HUES64 (cell line): ENCODE measurements at regions not wholly inside any gene's neighbourhood (a gene's known extent, or its start where the extent isn't known, plus 50 kb on each side); places are given as distances from the start of the nearest gene placed in this dataset.

Experiments
- H3K27ac ChIP-seq: 2 replicates; pipeline ENCODE4 v1.7.0; 2013; ENCODE audit warnings: low read depth, low read length, inconsistent platforms
- H3K27me3 ChIP-seq: 2 replicates; pipeline ENCODE4 v1.6.1; 2013; ENCODE audit warnings: mild to moderate bottlenecking, low read length; ENCODE audit not compliant: insufficient read depth
- H3K36me3 ChIP-seq: 2 replicates; pipeline ENCODE4 v1.6.1; 2013; ENCODE audit warnings: mild to moderate bottlenecking, low read length; ENCODE audit not compliant: insufficient read depth
- H3K4me1 ChIP-seq: 2 replicates; pipeline ENCODE4 v1.6.1; 2013; ENCODE audit warnings: mild to moderate bottlenecking, low read length, moderate library complexity; ENCODE audit not compliant: insufficient read depth
- H3K4me3 ChIP-seq: 2 replicates; pipeline ENCODE4 v1.5.1; 2013; ENCODE audit warnings: mild to moderate bottlenecking, low read length, moderate library complexity
- H3K9ac ChIP-seq: 2 replicates; pipeline ENCODE4 v1.6.1; 2013; ENCODE audit warnings: mild to moderate bottlenecking, low read depth, low read length
- H3K9me3 ChIP-seq: 2 replicates; pipeline ENCODE4 v1.6.1; 2013; ENCODE audit warnings: low read depth, low read length; ENCODE audit not compliant: insufficient read depth
- WGBS: fragments of 150-250, 120-280 bp; methylation state at CpG from one replicate; pipeline ENCODE4 v1.1.7; 2013; ENCODE audit warnings: missing lambda C conversion rate; 5-methylcytosine and 5-hydroxymethylcytosine counted together

DNA sequence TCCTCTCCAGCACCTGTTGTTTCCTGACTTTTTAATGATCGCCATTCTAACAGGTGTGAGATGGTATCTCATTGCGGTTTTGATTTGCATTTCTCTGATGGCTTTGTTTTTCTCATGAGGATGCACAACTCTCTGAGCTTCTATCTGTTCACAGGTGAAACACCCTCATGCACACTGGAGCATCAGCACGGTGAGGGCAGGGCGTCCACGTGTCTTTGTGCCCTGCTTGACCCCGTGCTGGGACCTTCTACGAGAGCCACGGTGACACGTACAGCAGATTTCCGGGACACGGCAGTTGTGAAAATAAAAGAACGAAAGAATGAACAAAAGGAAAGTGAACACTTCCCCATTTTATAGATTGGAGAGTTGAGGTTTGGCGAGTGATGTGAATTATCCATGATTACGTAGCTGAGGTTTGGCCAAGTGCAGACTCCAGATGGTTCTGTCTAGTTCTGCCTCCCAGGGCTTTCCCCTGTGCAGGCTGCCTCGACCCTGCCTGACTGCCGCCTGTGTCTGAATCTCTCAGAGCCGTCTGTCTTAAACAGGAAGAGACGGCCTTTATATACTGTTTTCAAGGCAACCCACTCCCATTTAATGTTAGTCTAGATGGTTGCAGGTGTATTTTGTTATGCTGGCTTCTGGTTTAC, 67.8 kb upstream of the SORBS2 start:
- H3K36me3 ChIP-seq = no peaks in the 10 kb centered on the region
- no peak overlapping the region for H3K4me3 ChIP-seq
- H3K27ac ChIP-seq = no peak overlapping the region
- peaks cover 6% of the 10 kb centered on the region; the same call in 1 of the 2 replicates for H3K9me3 ChIP-seq
- no peak overlapping the region for H3K9ac ChIP-seq
- no peaks in the 10 kb centered on the region for H3K27me3 ChIP-seq
- no peaks in the 10 kb centered on the region for H3K4me1 ChIP-seq
- 93% methylated on average over 18 of the region's 18 CpGs for WGBS

DNA sequence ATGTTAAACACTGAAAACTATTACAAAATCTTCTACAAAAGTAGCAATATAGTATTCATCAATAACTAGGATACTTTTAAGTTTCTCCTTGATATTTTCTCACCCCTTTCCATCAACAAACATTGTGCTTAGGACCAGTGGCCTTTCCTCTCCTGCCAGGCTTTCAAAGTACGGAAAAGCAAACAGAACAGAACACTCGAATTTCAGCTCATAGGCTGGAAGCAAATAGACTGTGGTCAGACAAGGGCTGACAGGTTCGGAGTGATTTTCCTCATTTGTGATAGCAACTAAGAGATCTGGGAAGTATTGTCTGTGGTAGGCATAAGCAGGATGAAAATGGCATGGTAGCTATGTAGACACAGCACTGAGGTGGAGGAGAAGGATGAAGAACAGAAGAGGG, 68.6 kb upstream of the SORBS2 start:
- H3K9ac ChIP-seq = no peak overlapping the region
- H3K4me3 ChIP-seq = no peak overlapping the region
- H3K36me3 ChIP-seq = no peaks in the 10 kb centered on the region
- no peaks in the 10 kb centered on the region for H3K27me3 ChIP-seq
- H3K4me1 ChIP-seq = no peaks in the 10 kb centered on the region
- H3K27ac ChIP-seq = no peak overlapping the region
- H3K9me3 ChIP-seq = peaks cover 6% of the 10 kb centered on the region; the same call in 1 of the 2 replicates
- 81% methylated on average over 3 of the region's 3 CpGs for WGBS

DNA sequence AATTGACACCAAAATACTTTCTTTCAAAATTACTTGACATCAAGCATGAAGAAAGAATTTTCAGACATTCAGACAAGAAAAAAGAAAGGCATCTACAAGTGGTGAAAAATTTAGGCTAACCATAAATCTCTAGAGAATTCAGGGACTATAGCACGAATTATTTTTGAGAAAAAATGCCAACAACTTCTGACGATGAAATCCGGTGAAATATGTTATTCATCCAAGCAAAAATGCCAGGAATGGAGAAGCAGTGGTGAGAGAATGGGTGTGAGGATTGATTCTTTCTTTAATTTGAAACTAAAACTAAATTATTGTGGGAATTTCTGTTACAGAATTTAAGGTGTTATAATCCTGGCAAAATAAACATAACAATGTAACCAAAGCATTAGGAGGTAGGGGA, 69.4 kb upstream of the SORBS2 start:
- Histone ChIP-seq H3K9ac (no peak overlapping the region), H3K36me3 (no peaks in the 10 kb centered on the region), H3K9me3 (peaks cover 6% of the 10 kb centered on the region; the same call in 1 of the 2 replicates), H3K27me3 (no peaks in the 10 kb centered on the region), H3K27ac (no peak overlapping the region), H3K4me1 (no peaks in the 10 kb centered on the region), H3K4me3 (no peak overlapping the region)
- whole genome bisulfite sequencing = 98% methylated on average over 3 of the region's 3 CpGs

DNA sequence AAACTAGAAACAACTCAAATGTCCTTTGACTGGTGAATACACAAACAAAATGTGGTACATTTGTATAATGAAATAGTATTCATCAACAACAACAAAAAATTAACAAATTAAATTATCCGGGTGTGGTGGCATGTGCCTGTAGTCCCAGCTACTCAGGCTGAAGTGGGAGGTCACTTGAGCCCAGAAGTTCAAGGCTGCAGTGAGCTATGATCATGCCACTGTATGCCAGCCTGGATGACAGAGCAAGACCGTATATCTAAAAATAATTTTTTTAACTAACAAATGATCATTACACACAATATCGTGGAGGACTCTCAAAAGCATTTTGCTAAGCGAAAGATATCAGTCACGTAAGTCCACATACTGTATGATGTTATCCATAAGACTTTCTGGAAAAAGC, 71.6 kb upstream of the SORBS2 start:
- Histone ChIP-seq H3K27ac (no peak overlapping the region), H3K36me3 (no peaks in the 10 kb centered on the region), H3K4me1 (no peaks in the 10 kb centered on the region), H3K4me3 (no peak overlapping the region), H3K27me3 (no peaks in the 10 kb centered on the region), H3K9me3 (peaks cover 11% of the 10 kb centered on the region), H3K9ac (no peak overlapping the region)
- WGBS = 98% methylated on average over 5 of the region's 5 CpGs

DNA sequence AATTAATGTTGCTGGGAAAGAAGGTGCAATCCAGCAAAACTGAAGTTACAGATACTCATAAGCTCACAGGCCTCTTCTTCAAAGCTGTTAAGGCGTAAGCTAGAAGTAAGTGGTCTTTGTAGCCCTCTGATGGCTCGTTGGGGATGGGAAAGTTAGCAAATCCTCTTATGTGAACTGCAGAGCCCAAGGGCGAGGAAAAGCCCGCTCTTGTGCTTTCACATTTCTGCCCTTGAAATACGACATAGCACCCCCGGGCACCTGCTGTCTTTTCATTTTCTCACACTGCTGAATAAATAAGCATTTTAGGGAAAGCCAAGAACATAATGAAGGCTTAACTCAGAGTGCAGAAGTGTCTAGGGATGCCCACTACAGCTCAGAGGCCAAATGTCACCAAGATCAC, 73.1 kb upstream of the SORBS2 start:
- 79% methylated on average over 6 of the region's 6 CpGs for WGBS
- Histone ChIP-seq H3K36me3 (no peaks in the 10 kb centered on the region), H3K27ac (no peak overlapping the region), H3K9ac (no peak overlapping the region), H3K4me3 (no peak overlapping the region), H3K4me1 (no peaks in the 10 kb centered on the region), H3K27me3 (no peaks in the 10 kb centered on the region), H3K9me3 (peaks cover 13% of the 10 kb centered on the region)

DNA sequence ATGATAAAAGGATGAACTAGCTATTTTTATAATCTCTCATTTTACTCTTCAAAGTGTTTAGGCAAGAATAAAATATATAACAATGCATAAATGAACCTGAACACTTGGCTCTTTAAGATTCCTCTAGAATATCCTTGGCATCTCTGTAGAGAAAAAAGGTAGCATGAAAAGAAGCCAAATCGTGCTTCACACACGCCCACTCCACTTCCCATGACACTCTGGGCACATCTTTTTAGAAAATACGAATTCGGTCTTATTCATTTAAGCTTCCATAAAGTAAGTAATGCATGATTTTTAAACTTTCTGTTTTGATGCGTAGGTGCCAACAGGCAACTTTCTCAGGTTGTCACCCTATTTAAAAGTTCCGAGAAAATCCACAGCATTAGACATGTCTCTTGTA, 73.6 kb upstream of the SORBS2 start:
- 91% methylated on average over 6 of the region's 6 CpGs for WGBS
- Histone ChIP-seq H3K9me3 (peaks cover 13% of the 10 kb centered on the region), H3K27ac (no peak overlapping the region), H3K27me3 (no peaks in the 10 kb centered on the region), H3K9ac (no peak overlapping the region), H3K4me3 (no peak overlapping the region), H3K4me1 (no peaks in the 10 kb centered on the region), H3K36me3 (no peaks in the 10 kb centered on the region)

DNA sequence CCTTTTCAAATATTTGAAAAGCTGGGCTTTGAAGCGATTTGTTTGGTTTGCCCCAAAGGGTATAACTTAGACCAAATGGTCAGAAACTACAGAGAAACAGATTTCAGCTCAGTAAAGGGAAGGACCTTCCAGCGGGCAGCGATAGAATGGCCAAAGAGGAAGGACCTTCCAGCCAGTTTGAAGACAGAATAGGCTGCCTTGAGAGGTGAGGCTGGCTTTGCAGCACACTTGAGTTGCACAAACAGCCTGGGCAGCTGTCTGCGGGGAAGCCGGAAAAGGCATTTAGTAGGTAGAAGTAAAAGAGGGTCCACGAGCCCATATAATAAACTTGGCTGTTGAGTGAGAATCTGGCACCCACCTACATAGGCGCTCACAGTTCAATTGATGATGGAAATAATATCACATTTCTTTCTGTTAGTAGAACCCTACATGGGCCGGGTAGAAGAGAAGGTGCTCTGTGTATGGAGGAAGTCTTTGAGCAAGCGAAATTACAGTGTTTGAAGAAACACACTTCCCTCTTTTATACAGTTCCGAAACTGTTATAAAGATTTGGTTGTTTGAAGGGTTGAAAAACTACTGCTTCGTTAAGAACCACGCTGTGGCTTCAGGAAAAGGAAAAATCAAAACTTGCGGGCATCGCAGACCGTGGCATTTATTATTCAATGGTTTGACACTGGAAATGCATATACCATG, 75.0 kb upstream of the SORBS2 start:
- H3K9ac ChIP-seq = no peak overlapping the region
- H3K9me3 ChIP-seq = peaks cover 12% of the 10 kb centered on the region
- no peaks in the 10 kb centered on the region for H3K27me3 ChIP-seq
- H3K4me1 ChIP-seq = no peaks in the 10 kb centered on the region
- no peak overlapping the region for H3K4me3 ChIP-seq
- H3K27ac ChIP-seq = no peak overlapping the region
- WGBS = 86% methylated on average over 12 of the region's 15 CpGs
- no peaks in the 10 kb centered on the region for H3K36me3 ChIP-seq

DNA sequence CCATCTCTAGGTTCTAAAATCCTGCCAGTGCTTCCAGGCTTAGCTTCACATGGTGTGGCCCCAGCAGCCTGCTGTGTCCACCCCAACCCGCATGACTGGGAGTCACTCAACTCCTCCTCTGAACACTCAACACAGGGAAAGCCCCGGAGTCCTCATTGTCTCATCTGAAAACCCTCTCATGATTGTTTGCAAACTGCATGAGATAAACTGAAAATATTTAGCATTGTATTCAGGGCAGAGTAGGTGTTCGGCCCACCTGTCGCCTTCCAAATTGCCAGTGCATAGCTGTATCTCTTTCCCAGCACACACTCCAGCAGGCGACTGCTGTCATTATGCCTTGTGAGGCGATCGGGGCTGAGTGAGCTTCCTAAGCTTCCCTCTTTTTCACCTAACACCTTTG, 76.7 kb upstream of the SORBS2 start:
- Histone ChIP-seq H3K4me3 (no peak overlapping the region), H3K27ac (no peak overlapping the region), H3K36me3 (no peaks in the 10 kb centered on the region), H3K9ac (no peak overlapping the region), H3K9me3 (peaks cover 21% of the 10 kb centered on the region), H3K4me1 (no peaks in the 10 kb centered on the region), H3K27me3 (no peaks in the 10 kb centered on the region)
- 98% methylated on average over 7 of the region's 7 CpGs for WGBS

DNA sequence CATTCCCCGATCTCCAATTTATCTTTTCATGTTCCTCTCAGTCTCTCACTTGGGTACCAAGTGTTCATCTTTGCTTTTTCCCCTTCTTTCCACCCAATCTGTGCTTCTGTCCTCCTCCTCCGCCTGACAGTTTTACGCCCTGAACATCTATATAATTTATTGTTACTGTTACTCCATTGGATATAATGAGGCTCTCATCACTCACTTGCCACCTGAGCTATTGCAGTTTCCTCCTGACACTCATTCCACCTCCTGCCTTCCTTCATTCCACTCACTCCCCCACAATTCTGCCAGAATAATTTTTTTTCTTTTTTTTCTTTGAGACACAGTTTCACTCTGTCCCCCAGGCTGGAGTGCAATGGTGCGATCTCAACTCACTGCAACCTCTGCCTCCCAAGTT, 77.6 kb upstream of the SORBS2 start:
- H3K27ac ChIP-seq = no peak overlapping the region
- no peaks in the 10 kb centered on the region for H3K4me1 ChIP-seq
- no peaks in the 10 kb centered on the region for H3K27me3 ChIP-seq
- no peak overlapping the region for H3K9ac ChIP-seq
- WGBS = 98% methylated on average over 4 of the region's 4 CpGs
- H3K36me3 ChIP-seq = no peaks in the 10 kb centered on the region
- H3K4me3 ChIP-seq = no peak overlapping the region
- H3K9me3 ChIP-seq = peaks cover 22% of the 10 kb centered on the region

DNA sequence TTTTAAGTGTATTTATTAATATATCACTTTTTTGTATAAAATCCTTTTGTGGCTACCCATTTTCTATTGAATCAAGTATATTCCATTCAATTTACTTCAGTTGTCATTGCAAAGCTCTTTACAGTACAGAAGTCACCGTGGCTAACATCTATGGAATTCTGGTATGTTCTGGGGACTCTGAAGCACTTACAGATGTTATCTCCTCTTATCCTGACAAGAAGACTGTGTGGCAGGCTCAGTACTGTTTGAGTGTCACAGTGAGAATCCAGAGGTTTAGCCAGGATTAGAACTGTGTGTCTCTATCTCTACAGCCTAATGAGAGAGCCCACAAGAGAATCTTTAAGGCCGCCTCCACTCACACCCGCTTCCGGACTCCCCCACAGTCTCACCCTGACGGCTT, 78.2 kb upstream of the SORBS2 start:
- H3K9ac ChIP-seq = no peak overlapping the region
- H3K4me1 ChIP-seq = no peaks in the 10 kb centered on the region
- H3K27ac ChIP-seq = no peak overlapping the region
- WGBS = 93% methylated on average over 5 of the region's 5 CpGs
- peaks cover 22% of the 10 kb centered on the region for H3K9me3 ChIP-seq
- H3K4me3 ChIP-seq = no peak overlapping the region
- H3K36me3 ChIP-seq = no peaks in the 10 kb centered on the region
- H3K27me3 ChIP-seq = no peaks in the 10 kb centered on the region

DNA sequence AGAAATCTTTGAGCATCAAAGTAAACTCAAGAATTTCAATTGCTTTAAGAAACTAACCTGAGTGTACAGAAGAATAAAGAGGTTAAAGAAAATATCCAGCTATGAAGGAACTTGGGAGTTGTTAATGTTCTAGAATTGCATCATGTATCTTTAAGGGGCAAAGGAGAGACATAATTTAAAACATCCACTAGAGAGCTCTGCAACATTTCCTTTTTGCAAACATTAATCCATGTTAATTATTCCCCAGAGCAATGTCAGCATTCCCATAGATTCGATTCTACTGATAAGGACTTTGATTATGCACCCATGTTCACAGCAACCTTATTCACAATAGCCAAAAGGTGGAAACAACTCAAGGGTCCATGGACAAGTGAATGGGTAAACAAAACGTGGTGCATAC, 80.2 kb upstream of the SORBS2 start:
- H3K27me3 ChIP-seq = no peaks in the 10 kb centered on the region
- H3K9me3 ChIP-seq = peaks cover 22% of the 10 kb centered on the region
- H3K4me1 ChIP-seq = no peaks in the 10 kb centered on the region
- no peak overlapping the region for H3K9ac ChIP-seq
- H3K36me3 ChIP-seq = no peaks in the 10 kb centered on the region
- no peak overlapping the region for H3K27ac ChIP-seq
- no peak overlapping the region for H3K4me3 ChIP-seq
- WGBS = 98% methylated on average over 2 of the region's 2 CpGs
